K562 (cell line): ENCODE measurements at regions not wholly inside any gene's neighbourhood (a gene's known extent, or its start where the extent isn't known, plus 50 kb on each side); places are given as distances from the start of the nearest gene placed in this dataset.

Experiments
- ATAC-seq: fragments of 200-7000 bp; cut with Tn5 transposase; 3 replicates; pipeline ENCODE4 v1.9.1; 2020; ENCODE audit warnings: moderate library complexity
- BruUV-seq: library from RNA; stranded (reverse); fragments of 400-500 nt; replicated peaks from 2 replicates; lab custom pipeline; 2021; lab: Mats Ljungman, UMichigan
- CTCF ChIA-PET: fragments of 300-600 bp; formaldehyde crosslinking; extraction: SDS; loops from one replicate; lab custom pipeline; 2021; ENCODE audit warnings: low intra/inter-chr PET ratio; lab: Yijun Ruan, JAX
- POLR2A ChIA-PET: fragments of 300-600, 350-650 bp; sonication (Branson Sonifier 250); formaldehyde crosslinking; extraction: SDS; loops from one replicate; lab custom pipeline; 2021; ENCODE audit warnings: antibody characterized with exemption, inconsistent platforms; lab: Yijun Ruan, JAX
- DNase-seq, 4 experiments: peaks; one replicate each; pipeline versions ENCODE4 v3.0.0 to v3.0.0-alpha.2; 2011 to 2018; ENCODE audit warnings: low spot score in 3 of 4, mixed read lengths in 3 of 4; ENCODE audit errors: extremely low read depth in 1 of 4
- FAIRE-seq: peaks from 2 replicates; lab custom pipeline; 2011; peaks lifted over from hg19 to GRCh38; lab: Jason Lieb, UNC
- H2AFZ ChIP-seq: 2 replicates; pipeline ENCODE4 v1.6.0; 2011; ENCODE audit warnings: low read depth, low read length, control low read depth, inconsistent platforms
- H3K27ac ChIP-seq: fragments of 200-600 bp; 3 replicates; pipeline ENCODE4 v1.8.0; 2011; ENCODE audit warnings: low read depth, mild to moderate bottlenecking, control low read depth, inconsistent platforms, low read length, moderate library complexity, mixed read lengths; ENCODE audit errors: extremely low read depth
- H3K27me3 ChIP-seq, 2 experiments: fragments of 300-600 bp in 1 of 2; 2 replicates in 1 of 2; 3 replicates in 1 of 2; pipeline versions ENCODE4 v1.6.0 to v1.8.0; 2011; ENCODE audit warnings: inconsistent platforms in 2 of 2, low read length in 2 of 2, mild to moderate bottlenecking in 1 of 2, mixed read lengths in 1 of 2, moderate library complexity in 1 of 2; ENCODE audit not compliant: control insufficient read depth in 2 of 2, insufficient read depth in 2 of 2
- H3K36me3 ChIP-seq: fragments of 300-600 bp; 3 replicates; pipeline ENCODE4 v1.8.0; 2011; ENCODE audit warnings: mild to moderate bottlenecking, low read length, inconsistent platforms; ENCODE audit not compliant: control insufficient read depth, insufficient read depth
- H3K4me1 ChIP-seq, 2 experiments: fragments of 200-600 bp in 1 of 2; replicated peaks in 1 of 2; 2 replicates in 1 of 2; 3 replicates in 1 of 2; pipeline versions ENCODE4 v1.5.1 to v1.8.0; 2011; ENCODE audit warnings: inconsistent platforms in 2 of 2, low read length in 2 of 2, mild to moderate bottlenecking in 1 of 2, mixed read lengths in 1 of 2, moderate library complexity in 1 of 2; ENCODE audit not compliant: control insufficient read depth in 2 of 2, insufficient read depth in 2 of 2
- H3K4me2 ChIP-seq: 2 replicates; pipeline ENCODE4 v1.6.1; 2011; ENCODE audit warnings: low read length, control low read depth, inconsistent platforms, mixed read lengths; ENCODE audit not compliant: insufficient read depth
- H3K4me3 ChIP-seq: fragments of 200-600 bp; sonication (generic), shearing (Covaris generic); 2 replicates; pipeline ENCODE4 v1.5.1; 2016; ENCODE audit warnings: control low read depth, inconsistent platforms
- H3K79me2 ChIP-seq: fragments of 200-600 bp; 3 replicates; pipeline ENCODE4 v1.8.0; 2011; ENCODE audit warnings: low read length, inconsistent platforms; ENCODE audit not compliant: control insufficient read depth, insufficient read depth
- H3K9ac ChIP-seq, 2 experiments: 2 replicates each; pipeline versions ENCODE4 v1.6.0 to v1.6.1; 2011; ENCODE audit warnings: low read depth in 2 of 2, low read length in 2 of 2, control low read depth in 1 of 2, inconsistent platforms in 1 of 2, mild to moderate bottlenecking in 1 of 2, mixed read lengths in 1 of 2; ENCODE audit not compliant: insufficient read depth in 1 of 2
- H3K9me1 ChIP-seq: one replicate; pipeline ENCODE4 v1.6.0; 2011; ENCODE audit warnings: inconsistent platforms, mild to moderate bottlenecking, low read length, moderate library complexity; ENCODE audit not compliant: control insufficient read depth, insufficient read depth
- H3K9me3 ChIP-seq: replicated peaks from 2 replicates; pipeline ENCODE4 v1.5.1; 2011; ENCODE audit warnings: low read depth, low read length, inconsistent platforms; ENCODE audit not compliant: control insufficient read depth, insufficient read depth
- H4K20me1 ChIP-seq: replicated peaks from 2 replicates; pipeline ENCODE4 v1.6.1; 2011; ENCODE audit warnings: low read length, inconsistent platforms, mixed read lengths; ENCODE audit not compliant: control insufficient read depth, insufficient read depth
- C11orf30 ChIP-seq: fragments of 450-650 bp; IDR thresholded peaks from 2 replicates; pipeline ENCODE4 v1.6.1; 2016; ENCODE audit warnings: low read depth, mild to moderate bottlenecking
- CEBPG ChIP-seq, 3 experiments: fragments of 200-800 bp in 1 of 3; sonication (Bioruptor generic) in 1 of 3; sonication (generic) in 1 of 3; formaldehyde crosslinking in 1 of 3; IDR thresholded peaks in 2 of 3; conservative IDR thresholded peaks in 1 of 3; 2 replicates each; pipeline versions ENCODE4 v1.6.1 to v1.8.0; 2016 to 2022; ENCODE audit warnings: missing compliant biosample characterization in 2 of 3, missing genetic modification characterization in 2 of 3, mild to moderate bottlenecking in 1 of 3, missing genetic modification reagents in 1 of 3
- ERF ChIP-seq: fragments of 450-650 bp; formaldehyde crosslinking; IDR thresholded peaks from 2 replicates; pipeline ENCODE4 v1.4.0; 2020; ENCODE audit warnings: mild to moderate bottlenecking, mixed read lengths
- GATAD2B ChIP-seq: fragments of 450-650 bp; IDR thresholded peaks from 2 replicates; pipeline ENCODE4 v1.6.1; 2017; ENCODE audit warnings: mild to moderate bottlenecking, borderline replicate concordance
- HDAC2 ChIP-seq: fragments of 450-650 bp; IDR thresholded peaks from 2 replicates; pipeline ENCODE4 v1.6.1; 2016; ENCODE audit warnings: mild to moderate bottlenecking
- HMG20A ChIP-seq: fragments of 450-650 bp; formaldehyde crosslinking; conservative IDR thresholded peaks from 2 replicates; pipeline ENCODE4 v1.4.0; 2020; ENCODE audit warnings: mild to moderate bottlenecking, mixed read lengths
- MAFF ChIP-seq: IDR thresholded peaks from 2 replicates; pipeline ENCODE4 v1.6.1; 2012; ENCODE audit warnings: low read length, improper control_type of control experiment
- MAFG ChIP-seq: fragments of 450-650 bp; conservative IDR thresholded peaks from 2 replicates; pipeline ENCODE4 v1.6.1; 2016; ENCODE audit warnings: missing genetic modification characterization, missing compliant biosample characterization
- MAFK ChIP-seq: IDR thresholded peaks from 2 replicates; pipeline ENCODE4 v1.6.1; 2011; ENCODE audit warnings: low read length, improper control_type of control experiment
- MITF ChIP-seq: IDR thresholded peaks from 2 replicates; pipeline ENCODE4 v1.6.1; 2014; ENCODE audit warnings: antibody characterized with exemption
- NFE2 ChIP-seq: IDR thresholded peaks from 2 replicates; pipeline ENCODE4 v1.6.1; 2014; ENCODE audit warnings: antibody characterized with exemption, low read depth
- NFE2L1 ChIP-seq: fragments of 450-650 bp; IDR thresholded peaks from 2 replicates; pipeline ENCODE4 v1.6.1; 2016; ENCODE audit warnings: missing genetic modification characterization, low read depth, mild to moderate bottlenecking, missing compliant biosample characterization, moderate library complexity, borderline replicate concordance
- RBFOX2 ChIP-seq: fragments of 200-400 bp; formaldehyde crosslinking; IDR thresholded peaks from 2 replicates; pipeline ENCODE4 v1.6.1; 2017; ENCODE audit warnings: low read depth, mild to moderate bottlenecking, low read length, moderate library complexity
- ZNF316 ChIP-seq: fragments of 450-650 bp; IDR thresholded peaks from 2 replicates; pipeline ENCODE4 v1.6.1; 2016
- WGBS: fragments of 100-300 bp; shearing (Covaris generic); methylation state at CpG from one replicate; pipeline ENCODE4 v1.1.6; 2016; ENCODE audit warnings: low coverage, mixed read lengths; ENCODE audit not compliant: insufficient coverage; ENCODE audit errors: missing lambda C conversion rate; 5-methylcytosine and 5-hydroxymethylcytosine counted together
- in situ Hi-C: fragments of 300-500 bp; cut with MboI; formaldehyde crosslinking; loops from 4 replicates; pipeline ENCODE4 v1.15.0; 2018; ENCODE audit warnings: inconsistent platforms, mixed read lengths
- intact Hi-C: fragments of 100-400 bp; cut with micrococcal nuclease; formaldehyde crosslinking; loops from 2 replicates; pipeline ENCODE4 v1.14.2; 2022
- TF ChIP-seq, protein P1 (sequence below): fragments of 450-650 bp; IDR thresholded peaks from 2 replicates; pipeline ENCODE4 v1.6.1; 2017; ENCODE audit warnings: antibody characterized with exemption, mild to moderate bottlenecking
- TF ChIP-seq, protein P2 (sequence below), 2 experiments: fragments of 450-650 bp in 1 of 2; sonication (generic) in 1 of 2; formaldehyde crosslinking in 1 of 2; IDR thresholded peaks in 1 of 2; conservative IDR thresholded peaks in 1 of 2; 2 replicates each; pipeline versions ENCODE4 v1.6.1 to v1.8.1; 2016 to 2023; ENCODE audit warnings: mild to moderate bottlenecking in 2 of 2, moderate library complexity in 2 of 2, inconsistent platforms in 1 of 2, missing genetic modification reagents in 1 of 2

DNA sequence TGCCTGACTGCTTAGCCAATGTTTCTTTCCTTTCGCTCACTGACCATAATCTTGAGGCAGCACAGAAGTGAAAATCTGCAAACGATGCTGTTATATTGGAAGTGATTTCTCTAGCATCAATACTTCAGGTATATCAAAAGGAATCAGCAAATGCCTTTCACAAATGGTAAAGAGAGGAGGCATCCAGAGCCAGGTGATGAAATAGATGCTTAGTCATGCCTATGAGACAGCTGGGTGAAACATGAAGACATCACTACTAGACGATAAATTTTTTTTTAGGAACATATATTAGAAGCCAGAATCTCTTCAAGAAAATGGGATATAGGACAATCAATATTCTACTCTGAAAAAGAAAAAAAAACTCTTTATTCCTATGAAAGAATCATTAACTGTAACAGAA lies 249.2 kb upstream of the SLC39A10 start:
- H3K9me3 ChIP-seq = 0 out of 2 replicates have a peak, but pooled peaks cover 2% of the 10 kb centered on the region
- no peak overlapping the region for H3K4me3 ChIP-seq
- TF ChIP-seq C11orf30 = peak; percentile 75
- TF ChIP-seq HDAC2 = no peak
- no peak for TF ChIP-seq HMG20A
- 0 out of 2 replicates have a peak, but pooled peaks have one; percentile 12 for TF ChIP-seq MAFF
- peak; percentile 61 for TF ChIP-seq MAFG (tag)
- no peak for TF ChIP-seq MITF
- TF ChIP-seq ERF (CRISPR knock-in tag) = no peak
- TF ChIP-seq, protein P1, sequence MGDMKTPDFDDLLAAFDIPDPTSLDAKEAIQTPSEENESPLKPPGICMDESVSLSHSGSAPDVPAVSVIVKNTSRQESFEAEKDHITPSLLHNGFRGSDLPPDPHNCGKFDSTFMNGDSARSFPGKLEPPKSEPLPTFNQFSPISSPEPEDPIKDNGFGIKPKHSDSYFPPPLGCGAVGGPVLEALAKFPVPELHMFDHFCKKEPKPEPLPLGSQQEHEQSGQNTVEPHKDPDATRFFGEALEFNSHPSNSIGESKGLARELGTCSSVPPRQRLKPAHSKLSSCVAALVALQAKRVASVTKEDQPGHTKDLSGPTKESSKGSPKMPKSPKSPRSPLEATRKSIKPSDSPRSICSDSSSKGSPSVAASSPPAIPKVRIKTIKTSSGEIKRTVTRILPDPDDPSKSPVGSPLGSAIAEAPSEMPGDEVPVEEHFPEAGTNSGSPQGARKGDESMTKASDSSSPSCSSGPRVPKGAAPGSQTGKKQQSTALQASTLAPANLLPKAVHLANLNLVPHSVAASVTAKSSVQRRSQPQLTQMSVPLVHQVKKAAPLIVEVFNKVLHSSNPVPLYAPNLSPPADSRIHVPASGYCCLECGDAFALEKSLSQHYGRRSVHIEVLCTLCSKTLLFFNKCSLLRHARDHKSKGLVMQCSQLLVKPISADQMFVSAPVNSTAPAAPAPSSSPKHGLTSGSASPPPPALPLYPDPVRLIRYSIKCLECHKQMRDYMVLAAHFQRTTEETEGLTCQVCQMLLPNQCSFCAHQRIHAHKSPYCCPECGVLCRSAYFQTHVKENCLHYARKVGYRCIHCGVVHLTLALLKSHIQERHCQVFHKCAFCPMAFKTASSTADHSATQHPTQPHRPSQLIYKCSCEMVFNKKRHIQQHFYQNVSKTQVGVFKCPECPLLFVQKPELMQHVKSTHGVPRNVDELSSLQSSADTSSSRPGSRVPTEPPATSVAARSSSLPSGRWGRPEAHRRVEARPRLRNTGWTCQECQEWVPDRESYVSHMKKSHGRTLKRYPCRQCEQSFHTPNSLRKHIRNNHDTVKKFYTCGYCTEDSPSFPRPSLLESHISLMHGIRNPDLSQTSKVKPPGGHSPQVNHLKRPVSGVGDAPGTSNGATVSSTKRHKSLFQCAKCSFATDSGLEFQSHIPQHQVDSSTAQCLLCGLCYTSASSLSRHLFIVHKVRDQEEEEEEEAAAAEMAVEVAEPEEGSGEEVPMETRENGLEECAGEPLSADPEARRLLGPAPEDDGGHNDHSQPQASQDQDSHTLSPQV = 0 out of 2 replicates have a peak, but pooled peaks have one; percentile 31
- no peak for TF ChIP-seq CEBPG (CRISPR knock-in tag; IDR thresholded peaks at IDR 0.05)
- peak in 1 of 2 experiments; percentile 58; a peak in 1 of 4 replicates for TF ChIP-seq CEBPG (tag; conservative IDR thresholded peaks at IDR 0.05 in 1 of 2, IDR thresholded peaks at IDR 0.05 in 1 of 2)
- TF ChIP-seq, protein P2, sequence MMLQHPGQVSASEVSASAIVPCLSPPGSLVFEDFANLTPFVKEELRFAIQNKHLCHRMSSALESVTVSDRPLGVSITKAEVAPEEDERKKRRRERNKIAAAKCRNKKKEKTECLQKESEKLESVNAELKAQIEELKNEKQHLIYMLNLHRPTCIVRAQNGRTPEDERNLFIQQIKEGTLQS (IDR thresholded peaks at IDR 0.05) = peak; percentile 80
- TF ChIP-seq, protein P2 (CRISPR knock-in tag; conservative IDR thresholded peaks at IDR 0.05) = no peak
- no peak for TF ChIP-seq GATAD2B
- peak; percentile 81 for TF ChIP-seq ZNF316
- TF ChIP-seq RBFOX2 = no peak
- peak; percentile 86 for TF ChIP-seq NFE2
- TF ChIP-seq NFE2L1 (tag) = peak; percentile 22; the same call in 1 of the 2 replicates
- TF ChIP-seq MAFK = peak; percentile 38; the same call in 1 of the 2 replicates
- H3K79me2 ChIP-seq = no peaks in the 10 kb centered on the region
- CTCF ChIA-PET = interaction anchor here (0.7 kb wide), 1 partner anchor 83 kb away, joined by 3 read pairs; no protein-coding TSS in a partner anchor
- H3K9me1 ChIP-seq = no peaks in the 10 kb centered on the region
- FAIRE-seq (peak; percentile 57), ATAC-seq (peak; percentile 68), DNase-seq (peak in 2 of 4 experiments; percentile 18 to 38)
- POLR2A ChIA-PET = interaction anchor here (1.0 kb wide), 1 partner anchor 15 kb away, joined by 4 read pairs; no protein-coding TSS in a partner anchor
- H3K4me1 ChIP-seq = peaks cover 0 to 10% of the 10 kb centered on the region in 2 experiments; a peak in 2 of 5 replicates
- intact Hi-C loops = loop anchor here (5.0 to 10.0 kb wide), 3 partner anchors 80 to 255 kb away; no protein-coding TSS in a partner anchor
- H3K4me2 ChIP-seq = no peak overlapping the region
- in situ Hi-C loops = no loop called here
- H3K27me3 ChIP-seq = no peaks in the 10 kb centered on the region
- 35% methylated on average over 3 of the region's 3 CpGs for WGBS
- no peaks in the 10 kb centered on the region for H3K36me3 ChIP-seq
- no peaks in the 10 kb centered on the region for H4K20me1 ChIP-seq
- H3K9ac ChIP-seq = peak overlapping the region in 1 of 2 experiments; percentile 51; a peak in 1 of 4 replicates
- BruUV-seq = no TSS peak
- peak overlapping the region; percentile 80; the same call in 1 of the 2 replicates for H2AFZ ChIP-seq
- H3K27ac ChIP-seq = peak overlapping the region; percentile 69; the same call in 1 of the 3 replicates
